Upper lobe of right lung (tissue), 1 donor: ENCODE measurements at regions not wholly inside any gene's neighbourhood (a gene's known extent, or its start where the extent isn't known, plus 50 kb on each side); places are given as distances from the start of the nearest gene placed in this dataset.

Experiments used
- ATAC-seq: fragments of 200-7000 bp; cut with Tn5 transposase; one replicate; pipeline ENCODE4 v1.9.1; 2020; ENCODE audit warnings: mild to moderate bottlenecking, moderate library complexity
- DNase-seq: peaks from one replicate; pipeline ENCODE4 v3.0.0-alpha.2; 2020
- H3K27ac ChIP-seq: fragments of 200-600 bp; one replicate; pipeline ENCODE4 v1.8.0; 2022
- H3K27me3 ChIP-seq: fragments of 200-600 bp; one replicate; pipeline ENCODE4 v1.8.0; 2022; ENCODE audit warnings: mild to moderate bottlenecking
- H3K36me3 ChIP-seq: fragments of 200-600 bp; one replicate; pipeline ENCODE4 v1.8.0; 2022
- H3K4me1 ChIP-seq: fragments of 200-600 bp; one replicate; pipeline ENCODE4 v1.8.0; 2022
- H3K4me3 ChIP-seq: fragments of 200-600 bp; one replicate; pipeline ENCODE4 v1.8.0; 2022; ENCODE audit warnings: mild to moderate bottlenecking
- H3K9me3 ChIP-seq: fragments of 200-600 bp; one replicate; pipeline ENCODE4 v1.8.0; 2022
- intact Hi-C: fragments of 100-400 bp; cut with DNase I; formaldehyde crosslinking; loops from one replicate; pipeline ENCODE4 v1.11.0; 2022
- TF ChIP-seq, protein P1 (sequence below): fragments of 200-600 bp; IDR thresholded peaks from one replicate; pipeline ENCODE4 v1.8.0; 2022; ENCODE audit warnings: antibody characterized with exemption
- donor health status: DM: no; HTN: yes; CAD: no; lungs with severe emphysema.

DNA sequence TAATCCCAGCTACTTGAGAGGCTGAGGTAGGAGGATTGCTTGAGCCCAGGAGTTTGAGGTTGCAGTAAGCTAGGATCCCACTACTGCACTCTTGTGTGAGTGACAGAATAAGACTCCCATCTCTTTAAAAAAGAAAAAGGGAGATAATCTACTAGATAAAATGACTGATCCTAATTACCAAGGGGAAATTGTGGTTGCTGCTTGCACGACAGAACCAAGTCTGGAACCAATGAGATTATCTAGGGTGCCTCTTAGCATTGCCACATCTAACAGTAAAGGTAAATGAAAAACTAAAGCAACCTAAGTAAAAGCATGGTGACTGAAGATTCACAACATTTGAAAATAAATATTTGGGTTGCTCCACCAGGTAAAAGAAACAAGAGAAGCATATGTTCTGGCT is 185.1 kb downstream of the PDHA2 start:
- no peaks in the 10 kb centered on the region for H3K4me1 ChIP-seq
- TF ChIP-seq, protein P1, sequence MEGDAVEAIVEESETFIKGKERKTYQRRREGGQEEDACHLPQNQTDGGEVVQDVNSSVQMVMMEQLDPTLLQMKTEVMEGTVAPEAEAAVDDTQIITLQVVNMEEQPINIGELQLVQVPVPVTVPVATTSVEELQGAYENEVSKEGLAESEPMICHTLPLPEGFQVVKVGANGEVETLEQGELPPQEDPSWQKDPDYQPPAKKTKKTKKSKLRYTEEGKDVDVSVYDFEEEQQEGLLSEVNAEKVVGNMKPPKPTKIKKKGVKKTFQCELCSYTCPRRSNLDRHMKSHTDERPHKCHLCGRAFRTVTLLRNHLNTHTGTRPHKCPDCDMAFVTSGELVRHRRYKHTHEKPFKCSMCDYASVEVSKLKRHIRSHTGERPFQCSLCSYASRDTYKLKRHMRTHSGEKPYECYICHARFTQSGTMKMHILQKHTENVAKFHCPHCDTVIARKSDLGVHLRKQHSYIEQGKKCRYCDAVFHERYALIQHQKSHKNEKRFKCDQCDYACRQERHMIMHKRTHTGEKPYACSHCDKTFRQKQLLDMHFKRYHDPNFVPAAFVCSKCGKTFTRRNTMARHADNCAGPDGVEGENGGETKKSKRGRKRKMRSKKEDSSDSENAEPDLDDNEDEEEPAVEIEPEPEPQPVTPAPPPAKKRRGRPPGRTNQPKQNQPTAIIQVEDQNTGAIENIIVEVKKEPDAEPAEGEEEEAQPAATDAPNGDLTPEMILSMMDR, result no peak
- DNase-seq (no peak), ATAC-seq (no peak)
- no peak overlapping the region for H3K4me3 ChIP-seq
- H3K27ac ChIP-seq, result no peak overlapping the region
- H3K9me3 ChIP-seq, result no peaks in the 10 kb centered on the region
- intact Hi-C loops, result no loop called here
- no peaks in the 10 kb centered on the region for H3K27me3 ChIP-seq
- no peaks in the 10 kb centered on the region for H3K36me3 ChIP-seq

DNA sequence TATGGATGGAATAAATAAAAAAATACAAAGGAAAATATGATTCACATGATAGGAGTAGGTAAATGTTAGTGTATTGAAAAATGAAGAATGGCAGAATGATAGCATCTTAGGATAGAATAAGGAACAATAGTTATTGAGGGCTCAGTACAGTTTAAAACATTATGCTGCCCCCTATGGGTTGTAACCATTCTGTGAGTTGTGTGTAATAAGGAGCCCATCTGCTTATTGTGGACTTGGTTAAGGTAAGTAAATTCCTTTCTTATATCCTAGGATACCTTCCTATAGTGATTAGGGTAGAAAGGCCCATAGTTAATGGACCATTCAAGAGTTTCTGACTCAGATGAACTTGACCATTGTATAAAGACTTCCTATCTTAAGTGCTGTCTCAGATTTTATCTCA is 195.8 kb downstream of the PDHA2 start:
- DNase-seq, result no peak
- Histone ChIP-seq H3K27me3 (no peaks in the 10 kb centered on the region), H3K36me3 (no peaks in the 10 kb centered on the region), H3K27ac (no peak overlapping the region), H3K9me3 (no peaks in the 10 kb centered on the region), H3K4me3 (no peak overlapping the region), H3K4me1 (no peaks in the 10 kb centered on the region)
- TF ChIP-seq, protein P1, result peak; percentile 44
- ATAC-seq, result peak; percentile 58
- intact Hi-C loops, result no loop called here

DNA sequence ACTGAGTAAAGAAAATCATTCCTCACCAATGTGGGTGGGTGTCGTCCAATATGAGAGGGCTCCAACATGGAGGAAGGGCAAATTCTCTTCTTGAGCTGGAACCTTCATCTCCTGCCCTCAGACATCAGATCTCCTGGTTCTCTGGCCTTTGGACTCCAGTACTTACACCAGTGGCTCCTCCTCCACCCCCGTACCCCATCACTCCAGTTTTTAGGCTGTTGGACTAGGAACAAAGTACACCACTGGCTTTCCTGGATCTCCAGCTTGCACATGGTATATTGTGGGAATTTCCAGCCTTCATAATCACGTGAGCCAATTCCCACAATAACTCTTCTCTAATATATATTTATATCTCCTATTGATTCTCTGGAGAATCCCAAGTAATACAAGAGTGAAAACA is 196.9 kb downstream of the PDHA2 start:
- no peak for DNase-seq
- Histone ChIP-seq H3K27me3 (no peaks in the 10 kb centered on the region), H3K36me3 (no peaks in the 10 kb centered on the region), H3K27ac (no peak overlapping the region), H3K4me1 (no peaks in the 10 kb centered on the region), H3K9me3 (no peaks in the 10 kb centered on the region), H3K4me3 (no peak overlapping the region)
- intact Hi-C loops, result no loop called here
- no peak for ATAC-seq
- TF ChIP-seq, protein P1, result no peak

GRCh38 chr4:96037705-96038104 is 197.8 kb downstream of the PDHA2 start:
- no peak overlapping the region for H3K27ac ChIP-seq
- H3K4me1 ChIP-seq, result no peaks in the 10 kb centered on the region
- DNase-seq (no peak), ATAC-seq (no peak)
- intact Hi-C loops, result no loop called here
- TF ChIP-seq, protein P1, result no peak
- no peak overlapping the region for H3K4me3 ChIP-seq
- H3K27me3 ChIP-seq, result no peaks in the 10 kb centered on the region
- H3K36me3 ChIP-seq, result no peaks in the 10 kb centered on the region
- no peaks in the 10 kb centered on the region for H3K9me3 ChIP-seq

DNA sequence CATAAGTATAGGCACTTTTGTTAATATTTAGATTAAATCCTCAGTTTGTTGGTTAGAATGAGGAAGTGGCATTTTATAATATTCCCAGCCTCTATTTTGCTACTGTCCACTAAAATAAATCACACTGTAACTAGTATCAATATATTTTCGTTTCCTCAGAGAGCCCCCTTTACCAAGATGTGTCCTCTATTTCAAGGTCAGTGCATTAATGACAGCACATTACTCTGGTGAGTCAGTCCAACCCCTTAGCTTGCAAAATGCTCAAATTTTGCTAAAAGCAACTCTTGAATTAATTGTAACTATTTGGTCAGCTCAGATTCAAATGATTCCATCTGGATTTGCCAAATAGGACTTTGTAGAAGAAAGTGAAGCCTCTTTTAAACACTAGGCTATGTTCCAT is 199.3 kb downstream of the PDHA2 start:
- no peak for DNase-seq
- intact Hi-C loops, result no loop called here
- no peaks in the 10 kb centered on the region for H3K27me3 ChIP-seq
- no peaks in the 10 kb centered on the region for H3K36me3 ChIP-seq
- TF ChIP-seq, protein P1, result no peak
- no peak for ATAC-seq
- no peaks in the 10 kb centered on the region for H3K9me3 ChIP-seq
- H3K4me3 ChIP-seq, result no peak overlapping the region
- H3K27ac ChIP-seq, result no peak overlapping the region
- no peaks in the 10 kb centered on the region for H3K4me1 ChIP-seq

- intact Hi-C loops, result no loop called here
- Histone ChIP-seq H3K36me3 (no peaks in the 10 kb centered on the region), H3K9me3 (no peaks in the 10 kb centered on the region), H3K27ac (no peak overlapping the region), H3K27me3 (no peaks in the 10 kb centered on the region), H3K4me3 (no peak overlapping the region), H3K4me1 (no peaks in the 10 kb centered on the region)
- TF ChIP-seq, protein P1, result no peak
- DNase-seq (no peak), ATAC-seq (no peak)
These were observed 200.0 kb downstream of the PDHA2 start for GRCh38 chr4:96039803-96040436.
